Urinary bladder (tissue), 3 donors: ENCODE measurements at regions not wholly inside any gene's neighbourhood (a gene's known extent, or its start where the extent isn't known, plus 50 kb on each side); places are given as distances from the start of the nearest gene placed in this dataset.

ENCODE experiments used
- DNase-seq: peaks from one replicate; pipeline ENCODE4 v3.0.0-alpha.2; 2015; ENCODE audit errors: extremely low spot score
- H3K27ac ChIP-seq: one replicate; pipeline ENCODE4 v1.5.1; 2013; ENCODE audit warnings: low read depth, mild to moderate bottlenecking, moderate library complexity
- H3K36me3 ChIP-seq: one replicate; pipeline ENCODE4 v1.6.1; 2013; ENCODE audit warnings: mild to moderate bottlenecking, moderate library complexity; ENCODE audit not compliant: insufficient read depth
- H3K4me1 ChIP-seq: one replicate; pipeline ENCODE4 v1.6.1; 2013; ENCODE audit warnings: mild to moderate bottlenecking, moderate library complexity; ENCODE audit not compliant: insufficient read depth
- H3K4me3 ChIP-seq: one replicate; pipeline ENCODE4 v1.5.1; 2013; ENCODE audit warnings: low read depth, low read length
- WGBS: extraction: QIAGEN DNeasy Blood & Tissue Kit; methylation state at CpG from one replicate; pipeline ENCODE4 v1.1.7; 2013; 5-methylcytosine and 5-hydroxymethylcytosine counted together
- donor health status: healthy with polysubstance abuse.
- donor health status: healthy.

- H3K4me1 ChIP-seq: no peaks in the 10 kb centered on the region
- no peaks in the 10 kb centered on the region for H3K36me3 ChIP-seq
- H3K27ac ChIP-seq: no peak overlapping the region
- H3K4me3 ChIP-seq: no peak overlapping the region
- DNase-seq: no peak
- WGBS: 87% methylated on average over 3 of the region's 3 CpGs
These were observed 172.8 kb downstream of the KCNA4 start for GRCh38 chr11:29844031-29844430.

- 79% methylated on average over 3 of the region's 3 CpGs for WGBS
- H3K4me1 ChIP-seq: no peaks in the 10 kb centered on the region
- H3K27ac ChIP-seq: no peak overlapping the region
- no peak for DNase-seq
- no peak overlapping the region for H3K4me3 ChIP-seq
- H3K36me3 ChIP-seq: no peaks in the 10 kb centered on the region
These were observed 174.8 kb downstream of the KCNA4 start for GRCh38 chr11:29842061-29842460.

DNA sequence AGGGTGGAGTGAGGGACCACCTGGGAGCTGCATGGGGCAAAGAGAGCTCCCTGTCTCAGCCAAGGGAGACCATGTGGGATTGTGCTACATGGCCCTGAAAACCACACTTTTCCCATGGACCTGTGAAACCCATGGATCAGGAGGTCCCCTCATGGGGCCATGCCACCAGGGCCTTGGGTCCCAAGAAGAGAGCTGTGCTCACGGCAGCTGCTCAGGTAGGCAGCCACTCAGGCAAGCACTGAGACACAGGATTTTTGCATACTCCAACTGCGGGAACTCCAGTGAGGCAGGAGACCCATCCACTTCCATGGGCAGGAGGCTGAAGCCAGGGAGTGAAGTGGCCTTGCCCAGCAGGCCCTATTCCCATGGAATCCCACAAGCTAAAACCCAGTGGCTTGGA is 190.0 kb downstream of the KCNA4 start:
- Histone ChIP-seq H3K4me3 (no peak overlapping the region), H3K4me1 (no peaks in the 10 kb centered on the region), H3K27ac (no peak overlapping the region), H3K36me3 (no peaks in the 10 kb centered on the region)
- no peak for DNase-seq
- WGBS: 91% methylated on average over 2 of the region's 2 CpGs

- H3K36me3 ChIP-seq: no peaks in the 10 kb centered on the region
- no peak overlapping the region for H3K4me3 ChIP-seq
- no peak for DNase-seq
- WGBS: 83% methylated on average over 2 of the region's 2 CpGs
- H3K4me1 ChIP-seq: no peaks in the 10 kb centered on the region
- no peak overlapping the region for H3K27ac ChIP-seq
These were observed 200.5 kb downstream of the KCNA4 start for GRCh38 chr11:29816359-29816758.

- no peak overlapping the region for H3K27ac ChIP-seq
- H3K4me1 ChIP-seq: no peaks in the 10 kb centered on the region
- no peak for DNase-seq
- no peaks in the 10 kb centered on the region for H3K36me3 ChIP-seq
- H3K4me3 ChIP-seq: no peak overlapping the region
- 63% methylated on average over 3 of the region's 3 CpGs for WGBS
These were observed 207.7 kb downstream of the KCNA4 start for GRCh38 chr11:29809121-29809520.

DNA sequence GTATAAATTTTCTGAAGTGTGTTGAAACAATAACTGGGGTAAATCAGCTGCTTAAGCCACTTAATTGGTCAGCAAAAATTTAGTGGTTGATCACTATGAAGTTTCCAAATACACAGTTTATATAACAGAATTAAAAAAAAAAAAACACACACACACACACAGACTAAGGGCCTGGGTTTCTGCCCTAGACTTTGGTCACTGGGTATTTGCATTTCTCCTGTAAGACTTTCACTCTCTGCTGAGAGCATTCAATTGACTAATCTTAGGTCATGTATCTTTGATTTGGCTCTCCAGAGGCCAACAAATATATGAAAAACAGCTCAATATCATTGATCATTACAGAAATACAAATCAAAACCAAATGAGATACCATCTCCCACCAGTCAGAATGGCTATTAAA is 214.3 kb downstream of the KCNA4 start:
- no peak for DNase-seq
- H3K4me3 ChIP-seq: no peak overlapping the region
- H3K4me1 ChIP-seq: no peaks in the 10 kb centered on the region
- no peaks in the 10 kb centered on the region for H3K36me3 ChIP-seq
- H3K27ac ChIP-seq: no peak overlapping the region

DNA sequence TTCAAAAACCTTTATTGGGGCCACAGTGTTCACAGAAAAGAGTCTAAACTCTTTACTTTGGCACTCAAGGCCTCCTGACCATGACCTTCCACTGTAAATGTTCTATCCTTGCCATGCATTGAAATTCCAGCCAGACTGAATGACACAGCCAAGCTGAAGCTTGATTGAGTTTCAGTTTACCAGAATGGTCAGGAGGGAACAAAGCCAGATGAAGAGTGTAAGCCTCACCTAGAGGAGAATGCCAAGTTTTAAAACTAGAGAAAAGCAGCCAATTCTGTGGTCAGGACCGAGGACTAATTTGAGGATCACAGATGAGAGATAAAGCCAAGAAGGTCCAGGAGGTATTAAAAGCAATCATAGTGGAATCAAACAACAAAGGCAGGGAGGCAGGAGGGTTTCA is 215.3 kb downstream of the KCNA4 start:
- no peaks in the 10 kb centered on the region for H3K36me3 ChIP-seq
- WGBS: 39% methylated on average over 1 of the region's 1 CpG
- H3K27ac ChIP-seq: no peak overlapping the region
- H3K4me3 ChIP-seq: no peak overlapping the region
- DNase-seq: no peak
- no peaks in the 10 kb centered on the region for H3K4me1 ChIP-seq

GRCh38 chr11:29786092-29786491 is 230.7 kb downstream of the KCNA4 start:
- H3K4me1 ChIP-seq: no peaks in the 10 kb centered on the region
- no peak for DNase-seq
- H3K36me3 ChIP-seq: no peaks in the 10 kb centered on the region
- no peak overlapping the region for H3K4me3 ChIP-seq
- 71% methylated on average over 1 of the region's 1 CpG for WGBS
- H3K27ac ChIP-seq: no peak overlapping the region

GRCh38 chr11:29783506-29783905 is 233.3 kb downstream of the KCNA4 start:
- H3K27ac ChIP-seq: no peak overlapping the region
- H3K4me1 ChIP-seq: no peaks in the 10 kb centered on the region
- H3K36me3 ChIP-seq: no peaks in the 10 kb centered on the region
- DNase-seq: no peak
- H3K4me3 ChIP-seq: no peak overlapping the region
- WGBS: 55% methylated on average over 1 of the region's 1 CpG

GRCh38 chr11:29782447-29782846 is 234.4 kb downstream of the KCNA4 start:
- 83% methylated on average over 1 of the region's 1 CpG for WGBS

DNA sequence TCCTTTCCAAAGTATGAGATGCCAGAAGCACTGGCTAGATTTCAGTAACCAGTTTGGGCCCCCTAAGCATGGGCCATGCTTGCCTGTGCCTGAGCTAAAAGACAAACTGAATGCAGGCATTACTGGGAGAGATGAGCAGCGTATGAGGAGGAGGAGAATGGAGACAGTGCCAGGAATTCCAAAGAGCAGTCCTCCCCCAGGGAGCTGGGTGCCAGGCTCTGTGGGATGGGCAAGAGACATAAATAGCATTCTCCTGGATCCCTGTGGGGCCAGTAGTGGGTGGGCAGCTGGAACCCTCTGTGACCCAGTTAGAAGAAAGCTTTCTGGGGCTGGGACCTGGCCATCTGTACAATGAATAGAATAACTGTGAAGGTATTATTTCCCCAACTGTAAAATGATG is 235.6 kb downstream of the KCNA4 start:
- DNase-seq: no peak
- no peaks in the 10 kb centered on the region for H3K4me1 ChIP-seq
- no peak overlapping the region for H3K4me3 ChIP-seq
- H3K27ac ChIP-seq: no peak overlapping the region
- H3K36me3 ChIP-seq: no peaks in the 10 kb centered on the region
- WGBS: 64% methylated on average over 1 of the region's 1 CpG

More at GRCh38 chr11:29782447-29782846, 234.4 kb downstream of the KCNA4 start:
- Histone ChIP-seq H3K27ac (no peak overlapping the region), H3K4me3 (no peak overlapping the region), H3K36me3 (no peaks in the 10 kb centered on the region), H3K4me1 (no peaks in the 10 kb centered on the region)
- no peak for DNase-seq

DNA sequence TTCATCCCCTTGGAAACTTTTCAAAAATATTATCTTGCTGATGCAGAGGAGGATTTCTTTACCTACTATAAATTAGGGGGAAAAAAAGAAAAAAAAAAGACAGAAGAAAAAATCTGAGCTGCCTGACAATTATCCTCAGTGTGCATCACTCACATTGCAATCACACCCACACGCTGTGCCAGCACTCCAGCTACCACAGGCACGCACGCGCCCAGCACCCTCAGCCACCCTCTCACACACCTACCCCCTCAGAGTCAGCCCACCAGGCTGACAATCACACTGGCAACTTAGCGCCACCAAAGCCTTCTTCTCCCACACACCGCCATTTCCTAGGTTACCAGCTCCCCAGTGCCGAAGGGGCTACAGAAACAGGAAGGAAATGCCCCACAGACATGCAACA is 236.1 kb downstream of the KCNA4 start:
- no peak for DNase-seq
- H3K27ac ChIP-seq: no peak overlapping the region
- 79% methylated on average over 7 of the region's 7 CpGs for WGBS
- no peaks in the 10 kb centered on the region for H3K4me1 ChIP-seq
- H3K36me3 ChIP-seq: no peaks in the 10 kb centered on the region
- no peak overlapping the region for H3K4me3 ChIP-seq

DNA sequence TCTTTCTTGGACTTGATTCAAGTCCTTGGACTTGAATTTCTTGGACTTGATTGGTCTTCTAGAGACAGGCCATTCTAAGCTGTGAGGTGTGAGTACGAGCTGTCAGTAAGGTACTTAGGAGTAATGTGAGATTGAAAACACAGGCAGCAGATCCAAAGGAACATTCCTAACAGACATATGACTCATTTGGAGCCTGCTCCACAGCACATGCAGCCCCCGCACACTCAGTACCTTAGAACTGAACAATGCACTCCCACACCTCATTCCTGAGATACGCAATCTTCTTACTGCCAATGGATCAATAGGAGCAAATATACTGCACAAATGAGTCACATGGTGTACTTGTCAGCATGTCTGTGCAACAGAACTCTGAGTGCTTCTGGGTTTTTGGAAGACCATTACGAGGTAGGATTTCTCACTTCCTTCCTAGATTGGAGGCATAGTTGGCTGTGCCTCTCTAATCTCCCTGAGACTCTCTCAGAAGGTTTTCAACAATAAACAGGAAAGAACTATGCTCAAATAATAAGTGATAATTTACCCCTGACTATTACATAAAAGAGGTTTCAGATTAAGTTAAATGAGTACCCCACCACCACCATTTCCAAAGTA is 243.1 kb downstream of the KCNA4 start:
- H3K4me1 ChIP-seq: no peaks in the 10 kb centered on the region
- H3K4me3 ChIP-seq: no peak overlapping the region
- no peaks in the 10 kb centered on the region for H3K36me3 ChIP-seq
- H3K27ac ChIP-seq: no peak overlapping the region
- WGBS: 79% methylated on average over 4 of the region's 4 CpGs
- no peak for DNase-seq

- no peak for DNase-seq
- H3K27ac ChIP-seq: no peak overlapping the region
- H3K4me1 ChIP-seq: no peaks in the 10 kb centered on the region
- H3K36me3 ChIP-seq: no peaks in the 10 kb centered on the region
- H3K4me3 ChIP-seq: no peak overlapping the region
- 74% methylated on average over 1 of the region's 1 CpG for WGBS
These were observed 260.0 kb downstream of the KCNA4 start for GRCh38 chr11:29756871-29757270.

DNA sequence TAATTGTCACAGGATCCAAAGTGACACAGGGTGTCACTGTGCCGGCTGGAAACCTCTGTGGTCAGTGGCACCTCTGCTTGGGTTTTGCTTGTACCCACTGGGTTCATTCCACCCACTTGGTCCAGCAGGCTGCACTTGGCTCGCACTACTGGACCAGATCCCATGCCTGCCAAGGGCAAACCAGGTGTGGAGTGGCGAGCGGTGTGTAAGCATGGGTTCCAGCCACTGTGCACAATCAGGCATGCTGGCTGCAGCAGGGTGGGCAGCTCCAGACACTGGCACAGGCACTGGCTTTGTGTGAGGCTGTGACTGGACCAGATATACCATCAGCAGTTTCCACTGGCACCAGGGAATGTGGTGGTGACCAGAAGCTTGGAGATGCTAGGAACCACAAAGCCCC is 261.4 kb downstream of the KCNA4 start:
- no peak overlapping the region for H3K4me3 ChIP-seq
- WGBS: 92% methylated on average over 4 of the region's 4 CpGs
- DNase-seq: no peak
- H3K27ac ChIP-seq: no peak overlapping the region
- no peaks in the 10 kb centered on the region for H3K36me3 ChIP-seq
- no peaks in the 10 kb centered on the region for H3K4me1 ChIP-seq
